SU-DHL-6 (cell line): ENCODE measurements at regions not wholly inside any gene's neighbourhood (a gene's known extent, or its start where the extent isn't known, plus 50 kb on each side); places are given as distances from the start of the nearest gene placed in this dataset.

ENCODE experiments used
- H2AFZ ChIP-seq: fragments of 200-600 bp; sonication (generic); 2 replicates; pipeline ENCODE4 v1.6.1; 2014; ENCODE audit warnings: low read depth, mild to moderate bottlenecking, moderate library complexity, mixed read lengths, antibody characterized with exemption, low read length; ENCODE audit not compliant: severe bottlenecking
- H3F3A ChIP-seq: fragments of 200-600 bp; shearing (Covaris generic); 2 replicates; pipeline ENCODE4 v1.6.0; 2016; ENCODE audit warnings: antibody characterized with exemption, mild to moderate bottlenecking; ENCODE audit not compliant: insufficient read depth
- H3K27ac ChIP-seq: fragments of 200-600 bp; sonication (generic); 2 replicates; pipeline ENCODE4 v1.5.1; 2016; ENCODE audit warnings: low read depth, mild to moderate bottlenecking, low read length, moderate library complexity, mixed read lengths
- H3K27me3 ChIP-seq: fragments of 200-600 bp; sonication (generic), shearing (Covaris generic); 2 replicates; pipeline ENCODE4 v1.6.0; 2014; ENCODE audit warnings: mild to moderate bottlenecking, low read length
- H3K36me3 ChIP-seq: fragments of 200-600 bp; sonication (generic); 2 replicates; pipeline ENCODE4 v1.6.1; 2014; ENCODE audit warnings: mild to moderate bottlenecking, low read length, mixed read lengths
- H3K4me2 ChIP-seq: fragments of 300-600, 200-600 bp; shearing (Covaris generic), sonication (generic); 2 replicates; pipeline ENCODE4 v1.6.0; 2014; ENCODE audit warnings: low read length, low read depth, mild to moderate bottlenecking; ENCODE audit not compliant: poor library complexity, severe bottlenecking
- H3K4me3 ChIP-seq: fragments of 200-600 bp; sonication (generic); 2 replicates; pipeline ENCODE4 v1.5.1; 2014; ENCODE audit warnings: antibody characterized with exemption, low read length, mild to moderate bottlenecking, mixed read lengths; ENCODE audit not compliant: insufficient read depth, poor library complexity, severe bottlenecking
- H3K79me2 ChIP-seq: fragments of 200-600 bp; sonication (generic); 2 replicates; pipeline ENCODE4 v1.6.1; 2014; ENCODE audit warnings: mild to moderate bottlenecking, low read length, moderate library complexity; ENCODE audit not compliant: insufficient read depth
- H3K9ac ChIP-seq: fragments of 200-600 bp; sonication (generic); 2 replicates; pipeline ENCODE4 v1.7.0; 2014; ENCODE audit warnings: mild to moderate bottlenecking, low read length
- H3K9me2 ChIP-seq: fragments of 200-600 bp; sonication (generic); replicated peaks from 2 replicates; pipeline ENCODE4 v1.6.1; 2014; ENCODE audit warnings: low read length; ENCODE audit not compliant: insufficient read depth
- H3K9me3 ChIP-seq: fragments of 200-600 bp; sonication (generic); 2 replicates; pipeline ENCODE4 v1.6.1; 2014; ENCODE audit warnings: low read length, mixed read lengths; ENCODE audit not compliant: insufficient read depth
- H4K20me1 ChIP-seq: fragments of 200-600 bp; sonication (generic); 2 replicates; pipeline ENCODE4 v1.6.1; 2014; ENCODE audit warnings: low read depth, mild to moderate bottlenecking, antibody characterized with exemption, low read length, moderate library complexity, mixed read lengths
- CTCF ChIP-seq: fragments of 200-600 bp; sonication (generic); IDR thresholded peaks from one replicate; pipeline ENCODE4 v1.5.1; 2017; ENCODE audit warnings: antibody characterized with exemption, mild to moderate bottlenecking, low read length, moderate library complexity; ENCODE audit not compliant: insufficient read depth, poor library complexity, severe bottlenecking
- EZH2phosphoT487 ChIP-seq: fragments of 200-600 bp; sonication (generic), shearing (Covaris generic); conservative IDR thresholded peaks from 2 replicates; pipeline ENCODE4 v1.6.1; 2018; ENCODE audit warnings: mild to moderate bottlenecking, antibody characterized with exemption, low read length, moderate library complexity, mixed read lengths

- Histone ChIP-seq H2AFZ (no peak overlapping the region), H3K9me2 (no peaks in the 10 kb centered on the region), H3K27ac (no peak overlapping the region), H3K9me3 (no peaks in the 10 kb centered on the region), H3K79me2 (no peaks in the 10 kb centered on the region), H3F3A (no peaks in the 10 kb centered on the region), H3K4me2 (no peak overlapping the region), H3K36me3 (no peaks in the 10 kb centered on the region), H3K27me3 (no peaks in the 10 kb centered on the region), H3K4me3 (no peak overlapping the region), H3K9ac (no peak overlapping the region), H4K20me1 (no peaks in the 10 kb centered on the region)
- no peak for TF ChIP-seq CTCF
- TF ChIP-seq EZH2phosphoT487, result no peak
Observed at GRCh38 chr7:106369352-106369751, 84.6 kb upstream of the NAMPT start.

GRCh38 chr7:106367664-106368063 lies 82.9 kb upstream of the NAMPT start:
- Histone ChIP-seq H3K4me2 (no peak overlapping the region), H3K9me2 (no peaks in the 10 kb centered on the region)

GRCh38 chr7:106367018-106367420 lies 82.2 kb upstream of the NAMPT start:
- Histone ChIP-seq H3K9me3 (no peaks in the 10 kb centered on the region), H3K27me3 (no peaks in the 10 kb centered on the region), H2AFZ (no peak overlapping the region), H3K79me2 (no peaks in the 10 kb centered on the region), H3K4me2 (no peak overlapping the region), H3K27ac (no peak overlapping the region), H3K9ac (no peak overlapping the region), H3K9me2 (no peaks in the 10 kb centered on the region), H3K36me3 (no peaks in the 10 kb centered on the region), H4K20me1 (no peaks in the 10 kb centered on the region), H3F3A (no peaks in the 10 kb centered on the region), H3K4me3 (no peak overlapping the region)
- no peak for TF ChIP-seq EZH2phosphoT487
- peak; percentile 19 for TF ChIP-seq CTCF

More at GRCh38 chr7:106367664-106368063, 82.9 kb upstream of the NAMPT start:
- Histone ChIP-seq H3K79me2 (no peaks in the 10 kb centered on the region), H3K27ac (no peak overlapping the region), H3K36me3 (no peaks in the 10 kb centered on the region), H3K27me3 (no peaks in the 10 kb centered on the region), H2AFZ (no peak overlapping the region), H4K20me1 (no peaks in the 10 kb centered on the region), H3K4me3 (no peak overlapping the region), H3K9me3 (no peaks in the 10 kb centered on the region), H3K9ac (no peak overlapping the region), H3F3A (no peaks in the 10 kb centered on the region)
- TF ChIP-seq EZH2phosphoT487, result no peak
- TF ChIP-seq CTCF, result no peak
